ENCODE measurements at regions not wholly inside any gene's neighbourhood (a gene's known extent, or its start where the extent isn't known, plus 50 kb on each side); places are given as distances from the start of the nearest gene placed in this dataset.
"Not testable (repeated sequence)": the region's sequence is repeated elsewhere in the genome, so short reads cannot be mapped to it uniquely, and the experiment has no call there.

DNA sequence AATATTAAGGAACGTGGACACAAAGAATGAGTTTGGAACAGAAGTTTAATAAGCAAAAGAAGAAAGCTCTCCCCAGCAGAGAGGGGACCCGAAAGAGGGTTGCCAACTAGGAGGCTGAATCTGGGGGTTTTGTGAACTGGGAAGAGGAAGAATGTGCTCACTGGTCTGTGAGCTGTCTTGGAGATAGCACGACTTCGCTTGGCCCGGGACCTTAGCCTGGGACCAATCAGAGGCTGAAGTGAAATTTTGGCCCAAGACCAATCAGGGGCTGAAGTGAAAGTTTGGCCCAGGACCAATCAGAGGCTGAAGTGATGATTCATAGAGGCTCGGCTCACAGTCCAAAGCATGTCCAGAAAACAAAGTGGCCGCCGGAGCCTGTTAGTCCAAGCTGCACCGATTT, 148.0 kb upstream of the ZNF337 start:
- not testable (repeated sequence) for TF ChIP-seq POLR2A (IDR thresholded peaks at IDR 0.05; ENCODE audit: low read depth, low read length); POLR2AphosphoS5 (IDR thresholded peaks at IDR 0.05; ENCODE audit: insufficient read depth, low read depth, low read length); EZH2 (IDR thresholded peaks at IDR 0.05; ENCODE audit: borderline replicate concordance, low read depth, low read length, severe bottlenecking); FOS (IDR thresholded peaks at IDR 0.05; ENCODE audit: borderline replicate concordance, insufficient read depth, low read length); GATA2 (IDR thresholded peaks at IDR 0.05; ENCODE audit: insufficient read depth, insufficient read length, low read depth, low read length); JUN (IDR thresholded peaks at IDR 0.05; ENCODE audit: borderline replicate concordance, insufficient read depth, insufficient read length, low read depth); MYC (IDR thresholded peaks at IDR 0.05; ENCODE audit: low read depth, low read length)
- TF ChIP-seq, protein P1, sequence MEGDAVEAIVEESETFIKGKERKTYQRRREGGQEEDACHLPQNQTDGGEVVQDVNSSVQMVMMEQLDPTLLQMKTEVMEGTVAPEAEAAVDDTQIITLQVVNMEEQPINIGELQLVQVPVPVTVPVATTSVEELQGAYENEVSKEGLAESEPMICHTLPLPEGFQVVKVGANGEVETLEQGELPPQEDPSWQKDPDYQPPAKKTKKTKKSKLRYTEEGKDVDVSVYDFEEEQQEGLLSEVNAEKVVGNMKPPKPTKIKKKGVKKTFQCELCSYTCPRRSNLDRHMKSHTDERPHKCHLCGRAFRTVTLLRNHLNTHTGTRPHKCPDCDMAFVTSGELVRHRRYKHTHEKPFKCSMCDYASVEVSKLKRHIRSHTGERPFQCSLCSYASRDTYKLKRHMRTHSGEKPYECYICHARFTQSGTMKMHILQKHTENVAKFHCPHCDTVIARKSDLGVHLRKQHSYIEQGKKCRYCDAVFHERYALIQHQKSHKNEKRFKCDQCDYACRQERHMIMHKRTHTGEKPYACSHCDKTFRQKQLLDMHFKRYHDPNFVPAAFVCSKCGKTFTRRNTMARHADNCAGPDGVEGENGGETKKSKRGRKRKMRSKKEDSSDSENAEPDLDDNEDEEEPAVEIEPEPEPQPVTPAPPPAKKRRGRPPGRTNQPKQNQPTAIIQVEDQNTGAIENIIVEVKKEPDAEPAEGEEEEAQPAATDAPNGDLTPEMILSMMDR (IDR thresholded peaks at IDR 0.05; ENCODE audit: extremely low read depth in 1 of 2, insufficient read depth in 1 of 2, low read depth in 1 of 2, low read length in 2 of 2) = not testable (repeated sequence)
- TF ChIP-seq, protein P2, sequence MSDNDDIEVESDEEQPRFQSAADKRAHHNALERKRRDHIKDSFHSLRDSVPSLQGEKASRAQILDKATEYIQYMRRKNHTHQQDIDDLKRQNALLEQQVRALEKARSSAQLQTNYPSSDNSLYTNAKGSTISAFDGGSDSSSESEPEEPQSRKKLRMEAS (IDR thresholded peaks at IDR 0.05; ENCODE audit: insufficient read depth, insufficient read length) = not testable (repeated sequence)
